ENCODE measurements at regions not wholly inside any gene's neighbourhood (a gene's known extent, or its start where the extent isn't known, plus 50 kb on each side); places are given as distances from the start of the nearest gene placed in this dataset.
"Not testable (repeated sequence)": the region's sequence is repeated elsewhere in the genome, so short reads cannot be mapped to it uniquely, and the experiment has no call there.

DNA sequence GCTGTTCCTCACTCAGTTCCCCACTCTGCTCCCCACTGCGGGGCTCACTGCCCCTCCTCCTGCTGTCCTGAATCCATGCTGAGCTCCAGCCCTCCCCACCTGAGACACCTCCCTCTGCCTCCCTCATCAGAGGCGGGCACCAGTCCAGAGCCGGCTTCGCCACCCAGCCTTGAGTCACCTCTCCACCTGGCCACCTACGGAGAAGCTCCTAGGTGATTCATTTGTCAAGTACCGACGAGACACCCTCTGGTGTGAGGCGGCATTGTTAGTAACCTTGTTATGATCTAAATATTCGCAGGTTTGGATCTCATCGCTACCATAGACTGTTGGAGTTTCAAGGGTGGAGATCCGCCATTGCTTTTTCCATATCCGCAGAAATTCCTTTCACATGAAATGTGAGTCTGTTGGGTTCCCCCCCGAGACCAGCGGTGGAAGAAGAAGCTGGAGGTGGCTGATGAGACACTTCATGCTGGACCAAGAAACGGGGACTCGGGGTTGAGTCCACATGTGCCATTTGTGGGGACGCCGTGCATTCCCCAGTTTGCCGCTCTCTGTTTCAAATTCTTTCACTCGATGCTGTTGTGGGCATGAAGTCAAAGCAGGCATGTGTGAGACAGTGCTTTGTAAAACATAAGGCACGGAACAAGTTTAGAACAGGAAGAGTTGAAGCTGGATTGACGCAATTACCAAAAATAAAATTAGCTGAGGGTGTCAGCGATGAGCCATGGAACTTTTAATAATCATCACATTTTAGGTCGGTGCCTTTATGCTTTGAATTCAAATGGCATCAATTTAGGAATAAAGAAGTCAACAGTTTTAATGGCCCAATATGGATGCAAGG lies 259.8 kb upstream of the HDAC4 start:
- no peak for DNase-seq (ENCODE audit: low spot score)

DNA sequence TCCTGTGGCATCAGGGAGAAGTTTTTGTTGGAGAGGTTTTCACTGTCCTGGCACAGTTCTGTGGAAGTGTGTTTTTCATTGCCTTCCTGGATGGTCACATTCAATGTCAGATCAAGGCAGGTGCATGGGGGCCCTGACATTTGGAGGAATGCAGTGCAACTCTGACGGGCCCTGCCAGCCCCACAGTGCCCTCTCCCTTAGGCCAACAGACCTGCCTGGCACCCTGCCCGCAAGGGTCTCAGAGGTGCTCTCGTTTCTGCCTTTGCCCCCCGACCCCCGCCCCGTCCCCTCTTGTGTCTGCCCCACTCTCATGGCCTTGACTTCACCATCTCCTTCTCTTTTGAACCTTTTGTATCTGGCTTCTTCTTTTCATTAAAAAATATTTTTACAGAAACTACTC lies 257.2 kb upstream of the HDAC4 start:
- no peak for DNase-seq (ENCODE audit: low spot score)

DNA sequence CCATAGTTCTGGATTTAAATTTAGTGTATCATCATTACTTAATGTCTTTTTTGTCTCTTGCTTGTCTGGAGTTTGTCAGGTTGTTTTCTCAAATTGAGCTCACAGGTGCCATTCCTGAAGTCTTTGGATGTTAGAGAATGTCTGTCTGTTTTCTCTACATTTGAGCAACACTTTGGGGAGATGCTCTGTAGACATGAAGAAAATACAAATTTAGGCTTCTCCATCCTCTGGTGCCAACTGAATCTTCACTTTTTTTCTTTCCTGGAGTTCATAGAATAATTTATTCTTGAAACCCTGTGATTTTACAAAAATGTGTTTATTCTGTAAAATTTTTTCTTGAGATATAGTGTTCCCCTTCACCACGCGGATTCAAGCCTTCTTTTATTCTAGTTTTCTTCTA lies 256.4 kb upstream of the HDAC4 start:
- no peak for DNase-seq (ENCODE audit: low spot score)

DNA sequence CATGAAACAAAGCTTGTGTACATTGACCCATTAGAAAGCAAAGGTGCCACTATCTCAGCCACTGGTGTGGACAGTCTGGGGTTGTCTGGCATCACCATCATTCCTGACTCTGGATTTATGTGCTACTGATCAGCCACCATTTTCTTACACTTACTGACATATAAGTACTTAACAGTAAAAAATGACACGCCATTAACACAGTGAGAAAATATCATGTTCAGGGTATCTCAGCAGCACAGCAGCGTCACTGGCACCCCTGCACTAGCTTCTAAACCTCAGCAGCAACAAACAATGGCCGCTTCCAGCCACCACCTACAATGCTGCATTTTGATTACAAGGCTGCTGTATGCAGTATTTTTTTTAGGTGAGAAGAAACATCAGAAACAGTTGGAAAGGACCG lies 253.4 kb upstream of the HDAC4 start:
- DNase-seq (ENCODE audit: low spot score) = no peak

DNA sequence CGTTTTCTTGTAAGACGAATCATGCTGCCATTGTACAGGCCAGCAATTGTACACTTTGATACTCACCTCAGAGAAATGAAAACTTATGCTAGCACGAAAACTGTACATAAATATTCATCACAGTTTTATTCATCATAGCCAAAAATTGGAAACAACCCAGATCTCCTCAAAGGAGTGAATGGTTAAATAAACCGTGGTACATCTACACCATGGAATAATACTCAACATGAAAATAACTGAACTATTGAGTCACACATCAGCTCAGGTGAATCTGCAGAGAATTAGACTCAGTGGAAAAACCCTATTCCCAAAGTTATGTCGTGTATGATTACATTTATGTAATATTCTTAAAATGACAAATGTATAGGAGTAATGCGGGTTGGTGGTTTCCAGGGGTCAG lies 251.0 kb upstream of the HDAC4 start:
- no peak for DNase-seq (ENCODE audit: low spot score)

DNA sequence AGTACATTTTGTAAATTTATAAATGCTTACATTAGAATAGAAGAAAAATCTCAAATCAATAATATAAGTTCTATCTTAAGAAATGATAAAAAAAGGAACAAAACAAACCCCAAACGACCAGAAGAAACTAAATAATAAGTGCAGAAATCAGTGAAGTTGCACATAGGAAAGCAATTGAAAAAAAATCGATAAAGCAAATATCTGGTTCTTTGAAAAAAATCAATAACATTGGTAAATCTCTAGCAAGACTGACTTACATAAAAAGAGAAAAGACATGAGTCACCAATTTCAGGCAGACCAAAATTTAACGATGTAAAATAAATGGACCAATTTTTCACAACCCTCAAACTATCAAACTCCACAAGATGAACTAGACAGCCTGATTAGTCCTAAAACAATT lies 249.9 kb upstream of the HDAC4 start:
- no peak for DNase-seq (ENCODE audit: low spot score)

DNA sequence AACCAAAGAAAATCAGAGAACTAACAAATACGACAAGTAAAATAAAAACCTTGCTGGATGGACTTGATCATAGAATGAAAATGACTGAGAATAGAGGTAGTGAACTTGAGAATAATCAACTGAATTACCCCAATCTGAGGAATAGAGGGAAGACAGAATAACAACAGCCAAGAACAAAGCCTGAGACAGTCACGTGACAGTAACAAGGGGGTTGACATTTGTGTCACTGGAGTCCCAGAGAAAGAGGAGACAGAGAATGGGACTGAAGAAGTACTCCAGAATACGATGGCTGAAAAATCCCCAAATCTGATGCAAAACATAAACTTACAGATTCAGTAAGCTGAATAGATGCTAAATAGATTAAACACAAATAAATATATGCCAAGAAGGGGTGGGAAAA lies 248.5 kb upstream of the HDAC4 start:
- DNase-seq (ENCODE audit: low spot score) = no peak

DNA sequence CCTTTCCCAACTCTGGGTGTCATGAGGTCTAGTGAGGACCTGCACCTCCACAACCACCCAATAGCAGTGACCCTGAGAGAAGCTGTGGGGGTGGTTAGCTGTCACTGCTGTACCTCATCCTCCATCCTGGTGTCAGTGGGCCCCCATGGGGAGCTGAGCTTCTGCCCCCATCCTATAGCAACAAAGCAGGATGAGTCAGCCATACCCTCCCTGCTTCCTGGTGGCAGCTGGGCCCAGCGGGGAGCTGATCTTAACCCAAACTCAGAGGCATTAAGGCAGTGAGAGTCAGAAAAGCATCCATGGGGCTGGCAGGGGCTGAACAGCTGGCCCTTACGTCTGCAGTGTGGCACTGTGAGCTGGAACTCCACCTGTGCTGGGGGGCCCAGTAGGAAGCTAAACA lies 247.8 kb upstream of the HDAC4 start:
- DNase-seq (ENCODE audit: low spot score) = no peak

DNA sequence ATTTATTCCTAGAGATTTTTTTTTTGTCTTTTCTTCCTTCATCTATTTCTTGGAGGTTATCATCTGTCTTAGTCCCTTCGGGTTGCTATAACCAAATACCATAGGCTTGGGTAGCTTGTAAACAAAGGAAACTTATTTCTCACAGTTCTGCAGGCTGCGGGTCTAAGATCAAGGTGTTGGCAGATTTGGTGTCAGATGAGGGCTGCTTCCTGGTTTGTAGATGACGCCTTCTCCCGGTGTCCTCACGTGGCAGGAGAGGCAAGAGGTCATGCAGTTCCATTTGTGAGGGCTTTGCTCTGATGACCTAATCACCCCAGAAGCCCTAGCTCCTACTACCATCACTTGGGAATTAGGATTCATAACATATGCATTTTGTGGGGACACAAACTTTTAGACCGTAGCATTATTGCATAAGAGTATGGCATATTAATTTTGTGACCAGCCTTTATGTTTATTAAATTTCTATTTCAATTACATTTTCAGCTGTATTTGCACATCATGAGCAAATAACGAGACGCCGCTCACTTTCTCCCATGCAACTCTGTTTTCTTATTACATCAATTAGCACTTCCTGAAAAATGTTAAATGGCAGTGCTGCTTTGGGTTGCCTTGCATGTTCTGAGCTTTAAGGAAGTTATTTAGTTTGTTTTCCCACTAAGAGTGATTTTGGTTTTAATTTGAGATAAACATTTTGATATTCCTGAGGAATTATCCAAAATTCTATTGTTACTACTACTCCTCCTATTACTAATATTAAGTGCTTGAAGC lies 246.4 kb upstream of the HDAC4 start:
- no peak for DNase-seq (ENCODE audit: low spot score)

DNA sequence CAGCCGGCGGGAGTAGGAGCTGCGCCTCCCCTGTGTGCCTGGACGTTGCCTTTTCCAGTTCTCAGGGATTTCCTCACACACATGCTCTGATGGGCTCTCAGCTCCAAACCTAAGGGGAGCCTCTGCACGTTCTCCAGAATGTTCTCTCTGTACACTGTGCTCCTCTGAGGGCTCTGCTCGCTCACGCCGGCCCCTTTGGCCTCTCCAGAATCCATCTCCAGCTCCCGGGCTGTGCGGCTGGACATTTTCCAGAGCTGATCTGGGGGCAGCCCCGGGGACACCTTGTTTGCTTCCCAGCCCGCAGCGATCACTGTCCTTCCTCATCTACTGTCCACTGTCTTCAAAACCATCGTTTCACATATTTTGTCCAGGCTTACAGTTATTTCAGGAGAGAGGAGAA lies 245.4 kb upstream of the HDAC4 start:
- no peak for DNase-seq (ENCODE audit: low spot score)

DNA sequence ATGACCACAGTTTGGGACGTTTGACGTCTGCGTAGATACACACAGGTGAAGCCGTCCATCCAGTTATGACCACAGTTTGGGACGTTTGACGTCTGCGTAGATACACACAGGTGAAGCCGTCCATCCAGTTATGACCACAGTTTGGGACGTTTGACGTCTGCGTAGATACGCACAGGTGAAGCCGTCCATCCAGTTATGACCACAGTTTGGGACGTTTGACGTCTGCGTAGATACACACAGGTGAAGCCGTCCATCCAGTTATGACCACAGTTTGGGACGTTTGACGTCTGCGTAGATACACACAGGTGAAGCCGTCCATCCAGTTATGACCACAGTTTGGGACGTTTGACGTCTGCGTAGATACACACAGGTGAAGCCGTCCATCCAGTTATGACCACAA lies 243.8 kb upstream of the HDAC4 start:
- not testable (repeated sequence) for DNase-seq (ENCODE audit: low spot score)

DNA sequence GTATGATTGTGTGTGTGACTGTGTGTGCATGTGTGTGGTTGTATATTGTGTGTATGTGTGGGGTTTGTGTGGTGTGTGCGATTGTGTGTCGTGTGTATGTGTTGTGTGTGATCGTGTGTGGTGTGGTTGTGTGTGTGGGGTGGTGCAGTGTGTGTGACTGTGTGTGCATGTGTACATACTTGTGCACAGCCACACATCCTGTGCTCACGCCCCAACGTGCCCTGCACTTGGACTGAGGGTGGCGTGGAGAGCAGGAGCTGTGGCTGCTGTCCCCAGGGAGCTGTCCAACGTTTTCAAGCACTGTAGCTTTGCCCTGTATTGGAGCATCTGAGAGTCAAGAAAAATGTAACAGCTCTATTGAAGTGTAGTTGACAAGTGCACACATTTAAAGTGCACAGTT lies 243.2 kb upstream of the HDAC4 start:
- no peak for DNase-seq (ENCODE audit: low spot score)

DNA sequence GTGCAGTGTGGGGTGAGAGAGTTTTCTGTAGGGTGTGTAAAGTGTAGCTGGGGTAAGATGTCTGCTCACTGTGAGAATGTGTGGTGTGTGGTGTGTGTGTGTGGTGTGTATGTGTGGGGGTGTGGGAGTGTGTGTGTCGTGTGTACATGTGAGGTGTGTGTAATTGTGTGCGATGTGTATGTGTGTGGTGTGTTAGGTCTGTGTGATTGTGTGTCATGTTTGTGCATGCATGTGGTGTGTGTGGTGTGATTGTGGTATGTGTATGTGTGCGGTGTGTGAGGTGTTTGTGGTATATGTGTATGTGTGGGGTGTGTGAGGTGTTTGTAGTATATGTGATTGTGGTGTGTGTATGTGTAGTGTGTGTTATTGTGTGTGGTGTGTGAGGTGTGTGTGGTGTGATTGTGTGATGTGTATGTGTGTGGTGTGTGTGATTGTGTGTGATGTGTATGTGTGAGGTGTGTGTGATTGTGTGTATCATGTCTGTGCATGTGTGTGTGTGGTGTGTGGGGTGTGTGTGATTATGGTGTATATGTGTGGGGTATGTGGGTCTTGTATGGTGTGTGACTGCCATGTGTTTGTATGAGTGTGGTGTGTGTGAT lies 241.7 kb upstream of the HDAC4 start:
- DNase-seq (ENCODE audit: low spot score) = no peak

DNA sequence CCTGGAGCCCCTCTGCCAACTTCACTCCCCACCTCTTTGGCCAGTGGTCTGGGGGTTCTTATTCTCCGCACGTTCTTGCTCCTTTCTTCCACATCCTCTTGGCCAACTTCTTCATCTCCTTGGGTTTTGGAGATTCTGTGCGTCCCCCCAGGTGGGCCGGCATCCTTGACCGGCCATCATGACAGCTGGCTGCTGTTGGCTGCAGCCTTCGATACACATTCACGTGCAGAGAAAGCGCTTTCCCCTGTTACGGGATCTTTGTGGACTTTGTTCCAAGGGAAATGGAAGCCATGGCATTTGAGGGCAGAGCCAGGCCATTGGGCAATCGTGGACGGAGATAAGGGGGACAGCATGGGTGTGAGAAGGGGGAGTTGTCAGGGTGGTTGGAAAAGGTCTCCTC lies 241.1 kb upstream of the HDAC4 start:
- not testable (repeated sequence) for DNase-seq (ENCODE audit: low spot score)

DNA sequence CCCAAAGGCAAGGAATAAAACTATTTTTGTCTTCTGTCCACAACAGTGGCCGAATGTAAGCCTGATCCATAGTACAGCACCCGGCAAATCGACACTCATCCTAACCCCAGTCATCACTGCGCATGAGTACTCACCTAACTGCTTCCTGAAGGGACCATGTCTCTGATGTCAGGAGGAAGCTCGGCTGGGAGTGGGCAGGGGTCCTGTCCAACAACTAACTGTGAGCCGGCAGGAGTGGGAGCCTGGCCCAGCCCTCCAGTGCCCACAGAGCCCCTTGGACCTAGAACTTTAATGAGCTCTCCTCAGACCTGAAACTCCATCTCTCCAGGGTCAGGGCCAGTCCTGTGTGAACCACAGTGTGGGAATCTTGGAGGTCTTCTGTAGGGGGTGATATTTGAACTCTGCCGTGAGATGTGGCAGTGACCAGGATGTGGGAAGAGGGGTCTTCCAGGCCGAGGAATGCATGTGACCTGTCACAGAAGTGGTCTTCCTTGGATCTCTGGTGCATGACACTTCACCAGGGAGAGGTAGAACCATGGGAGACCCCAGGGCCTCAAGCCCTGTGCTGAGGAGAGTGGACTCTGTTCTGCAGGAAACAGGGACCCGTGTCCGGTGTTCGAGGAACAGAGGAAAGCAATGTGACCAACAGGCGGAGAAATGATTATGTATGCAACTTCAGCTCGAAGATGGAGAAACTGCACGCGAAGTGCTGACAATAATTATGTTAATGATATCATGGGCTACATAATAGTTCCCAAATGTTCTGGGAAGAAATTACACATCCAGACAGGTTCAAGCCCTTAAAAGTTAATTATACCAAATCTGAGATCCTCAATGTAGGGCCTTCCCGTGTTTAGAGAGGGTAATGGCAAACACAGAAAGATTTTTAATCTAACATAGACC lies 240.1 kb upstream of the HDAC4 start:
- DNase-seq (ENCODE audit: low spot score) = no peak

DNA sequence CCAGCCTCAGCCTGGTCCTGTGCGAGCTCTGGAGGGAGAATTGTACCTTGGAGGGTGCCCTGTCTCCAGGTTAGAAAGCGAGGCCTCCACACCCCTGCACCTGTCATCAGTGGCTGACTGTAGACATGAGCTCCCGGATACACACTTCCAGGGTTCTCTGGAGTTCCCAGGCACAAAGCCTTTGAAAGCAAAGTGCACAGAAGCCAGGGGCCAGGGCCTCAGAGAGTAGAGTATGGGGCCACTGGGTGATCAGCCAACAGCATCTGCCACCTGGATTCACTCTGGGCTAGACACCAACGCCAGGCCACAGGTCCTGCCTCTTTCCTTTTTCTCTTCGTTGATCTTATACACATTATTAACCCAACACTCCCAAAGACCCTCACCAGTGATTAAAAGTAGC lies 239.4 kb upstream of the HDAC4 start:
- no peak for DNase-seq (ENCODE audit: low spot score)

DNA sequence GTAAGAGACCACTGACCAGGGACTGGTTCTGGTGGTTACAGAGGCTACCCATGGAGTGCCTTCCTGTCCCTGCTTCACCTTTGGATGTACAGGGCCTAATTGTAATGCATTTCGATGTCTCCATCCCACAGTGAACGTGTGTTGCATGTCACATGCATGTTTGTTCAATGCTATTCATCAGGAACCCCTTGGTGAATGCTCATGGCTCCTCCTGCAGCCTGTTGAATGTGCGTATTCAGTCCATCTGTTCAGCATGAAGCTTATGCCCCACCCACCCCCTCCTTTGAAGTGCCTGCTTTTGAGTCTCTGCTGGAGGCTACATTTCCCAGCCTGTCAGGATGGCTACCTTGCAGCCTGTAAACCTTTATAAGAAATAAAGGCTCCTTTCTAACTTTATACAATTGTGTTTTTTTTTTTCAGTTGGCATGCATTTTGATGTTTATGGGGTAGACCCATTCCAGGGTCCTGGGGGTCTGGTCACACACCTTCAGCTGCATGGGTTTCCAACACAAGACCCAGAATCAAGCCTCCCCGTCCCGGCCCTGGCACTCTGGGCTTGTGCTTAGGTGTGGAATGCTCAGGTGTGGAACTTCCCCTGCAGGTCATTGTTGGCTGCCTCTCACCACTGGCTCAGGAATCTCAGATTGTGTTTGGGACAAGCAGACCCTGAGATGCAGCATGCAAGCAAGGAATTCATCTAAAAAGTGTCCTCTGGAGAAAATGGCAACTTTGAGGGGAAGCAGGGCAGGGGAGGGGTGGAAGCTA lies 238.8 kb upstream of the HDAC4 start:
- no peak for DNase-seq (ENCODE audit: low spot score)

DNA sequence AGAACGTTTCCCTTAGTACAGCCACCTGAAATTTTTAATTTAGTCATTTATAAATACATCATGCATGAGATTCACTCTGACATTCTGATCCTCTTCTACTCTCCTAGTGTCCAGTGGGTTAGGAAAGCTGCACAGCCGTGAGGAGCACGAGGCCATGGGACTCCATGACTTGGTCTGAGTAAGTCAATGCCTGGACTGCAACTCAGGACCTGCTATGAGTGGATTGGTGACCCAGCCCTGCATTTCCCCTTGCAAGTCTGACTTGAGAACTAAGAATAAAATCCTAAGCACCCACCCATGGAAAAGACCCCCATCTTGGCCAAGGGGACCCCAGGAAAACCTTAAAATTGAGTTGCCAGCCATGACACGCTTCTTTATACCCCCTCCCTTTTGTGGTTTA lies 237.6 kb upstream of the HDAC4 start:
- DNase-seq (ENCODE audit: low spot score) = no peak

DNA sequence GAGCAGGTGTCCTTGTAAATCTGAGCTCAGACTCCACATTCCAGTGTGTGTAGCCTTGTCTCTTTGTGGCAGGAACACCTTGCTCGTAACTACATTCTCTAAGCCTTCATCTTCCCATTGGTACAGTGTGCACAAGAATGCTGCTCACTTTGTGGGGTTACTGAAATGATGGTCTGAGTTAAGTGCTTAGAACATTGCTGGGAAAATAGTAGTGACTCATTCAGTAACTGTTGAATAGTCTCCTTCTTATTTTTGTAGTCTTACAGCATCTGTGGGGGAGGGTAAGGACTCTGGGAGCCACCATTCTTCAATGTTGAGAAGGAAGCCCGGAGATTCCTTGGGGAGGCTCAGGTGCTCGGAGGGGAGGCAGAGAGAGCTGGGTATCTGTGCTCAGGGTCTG lies 236.0 kb upstream of the HDAC4 start:
- DNase-seq (ENCODE audit: low spot score) = no peak

DNA sequence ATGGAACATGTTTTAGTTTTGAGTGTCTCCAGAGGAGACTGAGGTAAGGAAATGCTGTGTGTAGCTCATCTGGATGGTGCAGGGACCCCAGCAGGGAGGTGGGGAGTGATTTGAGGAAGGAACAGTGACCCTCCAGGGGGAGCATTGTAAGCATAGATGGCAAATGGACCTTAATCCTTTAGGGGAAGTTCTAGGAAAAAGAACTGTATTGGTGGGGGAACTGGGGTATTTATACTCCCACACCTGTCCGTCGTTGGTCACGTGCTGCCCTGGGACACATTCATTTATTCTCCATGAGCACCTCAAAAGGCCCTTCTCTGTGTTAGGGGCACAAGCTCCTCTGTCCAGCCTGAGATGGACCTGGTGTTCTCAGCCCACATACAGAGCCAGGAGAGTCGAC lies 233.9 kb upstream of the HDAC4 start:
- no peak for DNase-seq (ENCODE audit: low spot score)

DNA sequence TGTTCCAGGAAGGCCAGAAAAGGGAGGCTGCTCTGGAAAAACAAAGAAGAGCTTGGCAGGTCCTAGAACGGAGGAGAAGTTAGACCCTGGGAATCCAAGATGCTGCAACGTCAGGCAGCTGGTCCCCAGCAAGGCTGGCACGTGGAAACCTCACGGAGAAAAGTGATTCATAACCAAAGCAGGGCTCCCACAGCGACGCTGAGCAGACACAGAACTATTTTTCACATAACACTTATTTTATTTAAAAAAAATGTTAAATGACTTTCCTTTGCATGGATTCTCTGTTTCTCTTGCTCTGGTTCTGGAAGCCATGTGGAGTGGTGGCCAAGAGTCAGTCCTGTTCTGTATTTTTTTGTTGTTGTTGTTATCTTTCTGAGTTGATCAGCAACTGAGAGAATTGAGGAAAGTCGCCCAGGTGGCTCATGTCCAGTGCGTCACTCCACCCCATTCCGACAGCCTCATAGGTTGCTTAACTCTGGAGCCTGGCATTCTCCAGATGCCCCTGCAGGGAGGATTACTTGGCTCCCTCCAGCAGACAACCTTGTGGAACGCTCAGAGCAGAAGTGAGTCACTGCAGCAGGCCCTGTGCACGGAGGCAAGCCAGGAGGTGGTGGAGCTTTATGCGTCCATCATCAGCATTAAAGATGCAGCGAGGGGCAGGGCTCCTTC lies 229.9 kb upstream of the HDAC4 start:
- peak; percentile 94 for DNase-seq (ENCODE audit: low spot score)
